ENCODE measurements at regions not wholly inside any gene's neighbourhood (a gene's known extent, or its start where the extent isn't known, plus 50 kb on each side); places are given as distances from the start of the nearest gene placed in this dataset.
A peak's percentile ranks its signal among the peaks of the same experiment; 100 is the strongest.

- H3K4me1 ChIP-seq (ENCODE audit: control insufficient read depth in 2 of 3, insufficient read depth in 2 of 3, low read depth in 1 of 3, low read length in 3 of 3) = no peaks in the 10 kb centered on the region
- no peaks in the 10 kb centered on the region for H3K36me3 ChIP-seq (ENCODE audit: control insufficient read depth in 2 of 3, insufficient read depth in 3 of 3, low read length in 3 of 3)
- no peaks in the 10 kb centered on the region for H3K27me3 ChIP-seq (ENCODE audit: control insufficient read depth, insufficient read depth, low read length)
- no peak overlapping the region for H3K4me3 ChIP-seq (ENCODE audit: low read length in 3 of 3)
- H3K27ac ChIP-seq (ENCODE audit: low read depth in 2 of 2, low read length in 2 of 2) = no peak overlapping the region
- DNase-seq (no peak), FAIRE-seq (no peak)
- H3K9ac ChIP-seq (ENCODE audit: low read length in 3 of 3) = no peak overlapping the region
- intact Hi-C loops (cut with DNase I) = no loop called here
- no peak for TF ChIP-seq CTCF (IDR thresholded peaks at IDR 0.05; ENCODE audit: borderline replicate concordance, extremely low read depth, insufficient read depth)
- H3K9me3 ChIP-seq (ENCODE audit: control insufficient read depth in 2 of 3, insufficient read depth in 1 of 3, low read length in 3 of 3) = no peaks in the 10 kb centered on the region
Observed at GRCh38 chr3:76566211-76566534, 473.7 kb upstream of the ROBO2 start.

GRCh38 chr3:76566904-76567303 lies 473.0 kb upstream of the ROBO2 start:
- Histone ChIP-seq H3K9me3 (ENCODE audit: control insufficient read depth in 2 of 3, insufficient read depth in 1 of 3, low read length in 3 of 3) (no peaks in the 10 kb centered on the region), H3K36me3 (ENCODE audit: control insufficient read depth in 2 of 3, insufficient read depth in 3 of 3, low read length in 3 of 3) (no peaks in the 10 kb centered on the region), H3K4me1 (ENCODE audit: control insufficient read depth in 2 of 3, insufficient read depth in 2 of 3, low read depth in 1 of 3, low read length in 3 of 3) (no peaks in the 10 kb centered on the region), H3K9ac (ENCODE audit: low read length in 3 of 3) (no peak overlapping the region), H3K27me3 (ENCODE audit: control insufficient read depth, insufficient read depth, low read length) (no peaks in the 10 kb centered on the region), H3K4me3 (ENCODE audit: low read length in 3 of 3) (no peak overlapping the region), H3K27ac (ENCODE audit: low read depth in 2 of 2, low read length in 2 of 2) (no peak overlapping the region)
- TF ChIP-seq CTCF (IDR thresholded peaks at IDR 0.05; ENCODE audit: borderline replicate concordance, extremely low read depth, insufficient read depth) = no peak
- DNase-seq = no peak
- intact Hi-C loops (cut with DNase I) = no loop called here
- FAIRE-seq = no peak

- FAIRE-seq (peak; percentile 59), DNase-seq (peak in 2 of 5 donors; percentile 21 to 40)
- Histone ChIP-seq H3K9me3 (ENCODE audit: control insufficient read depth in 2 of 3, insufficient read depth in 1 of 3, low read length in 3 of 3) (no peaks in the 10 kb centered on the region), H3K4me1 (ENCODE audit: control insufficient read depth in 2 of 3, insufficient read depth in 2 of 3, low read depth in 1 of 3, low read length in 3 of 3) (no peaks in the 10 kb centered on the region), H3K27ac (ENCODE audit: low read depth in 2 of 2, low read length in 2 of 2) (no peak overlapping the region), H3K27me3 (ENCODE audit: control insufficient read depth, insufficient read depth, low read length) (no peaks in the 10 kb centered on the region), H3K36me3 (ENCODE audit: control insufficient read depth in 2 of 3, insufficient read depth in 3 of 3, low read length in 3 of 3) (no peaks in the 10 kb centered on the region), H3K9ac (ENCODE audit: low read length in 3 of 3) (no peak overlapping the region), H3K4me3 (ENCODE audit: low read length in 3 of 3) (no peak overlapping the region)
- intact Hi-C loops (cut with DNase I) = no loop called here
- peak; percentile 31 for TF ChIP-seq CTCF (IDR thresholded peaks at IDR 0.05; ENCODE audit: borderline replicate concordance, extremely low read depth, insufficient read depth)
Observed at GRCh38 chr3:76570436-76571057, 469.4 kb upstream of the ROBO2 start.

GRCh38 chr3:76576201-76576600 lies 463.7 kb upstream of the ROBO2 start:
- no peak for TF ChIP-seq CTCF (IDR thresholded peaks at IDR 0.05; ENCODE audit: borderline replicate concordance, extremely low read depth, insufficient read depth)
- H3K9ac ChIP-seq (ENCODE audit: low read length in 3 of 3) = no peak overlapping the region
- no peak overlapping the region for H3K27ac ChIP-seq (ENCODE audit: low read depth in 2 of 2, low read length in 2 of 2)
- H3K4me3 ChIP-seq (ENCODE audit: low read length in 3 of 3) = no peak overlapping the region
- DNase-seq (no peak), FAIRE-seq (no peak)
- no peaks in the 10 kb centered on the region for H3K9me3 ChIP-seq (ENCODE audit: control insufficient read depth in 2 of 3, insufficient read depth in 1 of 3, low read length in 3 of 3)
- H3K27me3 ChIP-seq (ENCODE audit: control insufficient read depth, insufficient read depth, low read length) = no peaks in the 10 kb centered on the region
- no peaks in the 10 kb centered on the region for H3K36me3 ChIP-seq (ENCODE audit: control insufficient read depth in 2 of 3, insufficient read depth in 3 of 3, low read length in 3 of 3)
- no peaks in the 10 kb centered on the region for H3K4me1 ChIP-seq (ENCODE audit: control insufficient read depth in 2 of 3, insufficient read depth in 2 of 3, low read depth in 1 of 3, low read length in 3 of 3)
- intact Hi-C loops (cut with DNase I) = no loop called here
